Natural killer cell (primary cell): ENCODE measurements at regions not wholly inside any gene's neighbourhood (a gene's known extent, or its start where the extent isn't known, plus 50 kb on each side); places are given as distances from the start of the nearest gene placed in this dataset.

Experiments
- ATAC-seq, 3 donors: fragments of 150-1000 bp in 2 of 3; fragments of 200-7000 bp in 1 of 3; cut with Tn5 transposase; 1 replicate in 1 of 3; 2 replicates in 2 of 3; pipeline ENCODE4 v1.10.0; 2021; ENCODE audit warnings: mild to moderate bottlenecking in 2 of 3, moderate library complexity in 2 of 3
- DNase-seq, 2 donors: peaks; one replicate each; pipeline versions ENCODE4 v3.0.0 to v3.0.0-alpha.2; 2013 to 2021; ENCODE audit warnings: mixed read lengths in 1 of 2
- H3K27ac ChIP-seq: one replicate; pipeline ENCODE4 v1.5.1; 2013; ENCODE audit warnings: mild to moderate bottlenecking, low read length
- H3K27me3 ChIP-seq: one replicate; pipeline ENCODE4 v1.6.1; 2013; ENCODE audit warnings: low read length; ENCODE audit not compliant: control insufficient read depth, insufficient read depth
- H3K36me3 ChIP-seq: one replicate; pipeline ENCODE4 v1.6.1; 2013; ENCODE audit warnings: low read length; ENCODE audit not compliant: control insufficient read depth, insufficient read depth
- H3K4me1 ChIP-seq: one replicate; pipeline ENCODE4 v1.6.1; 2013; ENCODE audit warnings: low read length; ENCODE audit not compliant: control insufficient read depth, insufficient read depth
- H3K4me3 ChIP-seq: one replicate; pipeline ENCODE4 v1.5.1; 2013; ENCODE audit warnings: low read length
- H3K9me3 ChIP-seq: one replicate; pipeline ENCODE4 v1.6.1; 2013; ENCODE audit warnings: low read length; ENCODE audit not compliant: control insufficient read depth, insufficient read depth
- H3K27ac Mint-ChIP-seq, 2 donors: one replicate each; pipeline ENCODE4 v1.8.0; 2022; ENCODE audit warnings: mild to moderate bottlenecking in 2 of 2, mixed read lengths in 2 of 2, moderate library complexity in 1 of 2
- H3K27me3 Mint-ChIP-seq, 2 donors: one replicate each; pipeline ENCODE4 v1.8.0; 2022; ENCODE audit warnings: low read depth in 2 of 2, mixed read lengths in 2 of 2
- H3K36me3 Mint-ChIP-seq: one replicate; pipeline ENCODE4 v1.8.0; 2022; ENCODE audit warnings: mixed read lengths
- H3K4me1 Mint-ChIP-seq, 2 donors: one replicate each; pipeline ENCODE4 v1.8.0; 2022; ENCODE audit warnings: mixed read lengths in 2 of 2
- H3K4me3 Mint-ChIP-seq: one replicate; pipeline ENCODE4 v1.8.0; 2022; ENCODE audit warnings: mild to moderate bottlenecking, moderate library complexity, mixed read lengths
- H3K9me3 Mint-ChIP-seq, 2 donors: one replicate each; pipeline ENCODE4 v1.8.0; 2022; ENCODE audit warnings: mixed read lengths in 2 of 2
- CTCF ChIP-seq: fragments of 200-600 bp; IDR thresholded peaks from one replicate; pipeline ENCODE4 v1.8.0; 2022; ENCODE audit warnings: antibody characterized with exemption
- WGBS: methylation state at CpG from one replicate; pipeline ENCODE4 v1.1.7; 2013; ENCODE audit warnings: missing lambda C conversion rate; ENCODE audit not compliant: insufficient coverage; 5-methylcytosine and 5-hydroxymethylcytosine counted together
- intact Hi-C: fragments of 100-400 bp; cut with micrococcal nuclease; formaldehyde crosslinking; loops from one replicate; pipeline ENCODE4 v1.14.2; 2022

- Histone ChIP-seq H3K4me1 (no peaks in the 10 kb centered on the region), H3K27me3 (no peaks in the 10 kb centered on the region), H3K9me3 (peaks cover 4% of the 10 kb centered on the region), H3K4me3 (no peak overlapping the region), H3K27ac (no peak overlapping the region), H3K36me3 (no peaks in the 10 kb centered on the region)
- Mint-ChIP-seq H3K27ac (no peak overlapping the region), H3K36me3 (no peaks in the 10 kb centered on the region), H3K27me3 (no peaks in the 10 kb centered on the region), H3K4me1 (no peaks in the 10 kb centered on the region), H3K9me3 (peaks cover 12 to 20% of the 10 kb centered on the region in 2 donors), H3K4me3 (no peak overlapping the region)
- intact Hi-C loops: no loop called here
- ATAC-seq (no peak), DNase-seq (no peak)
- no peak for TF ChIP-seq CTCF
These were observed 617.5 kb upstream of the CHAC2 start for GRCh38 chr2:53150146-53150545.

GRCh38 chr2:53148221-53148620, 619.4 kb upstream of the CHAC2 start:
- ATAC-seq (no peak), DNase-seq (no peak)
- Histone ChIP-seq H3K27ac (no peak overlapping the region), H3K4me1 (no peaks in the 10 kb centered on the region), H3K4me3 (no peak overlapping the region), H3K9me3 (peaks cover 4% of the 10 kb centered on the region), H3K27me3 (no peaks in the 10 kb centered on the region), H3K36me3 (no peaks in the 10 kb centered on the region)
- no peak overlapping the region for H3K27ac Mint-ChIP-seq
- H3K36me3 Mint-ChIP-seq: no peaks in the 10 kb centered on the region
- no CpG with 5 or more reads among the region's 3 CpGs for WGBS
- intact Hi-C loops: no loop called here
- no peak for TF ChIP-seq CTCF
- no peaks in the 10 kb centered on the region for H3K4me1 Mint-ChIP-seq
- H3K4me3 Mint-ChIP-seq: no peak overlapping the region
- no peaks in the 10 kb centered on the region for H3K27me3 Mint-ChIP-seq
- peaks cover 19 to 22% of the 10 kb centered on the region in 2 donors for H3K9me3 Mint-ChIP-seq

GRCh38 chr2:53131416-53131815, 636.2 kb upstream of the CHAC2 start:
- no peaks in the 10 kb centered on the region for H3K36me3 Mint-ChIP-seq
- no peak overlapping the region for H3K4me3 Mint-ChIP-seq
- intact Hi-C loops: no loop called here
- Histone ChIP-seq H3K4me1 (no peaks in the 10 kb centered on the region), H3K27me3 (no peaks in the 10 kb centered on the region), H3K4me3 (no peak overlapping the region), H3K27ac (no peak overlapping the region), H3K36me3 (no peaks in the 10 kb centered on the region), H3K9me3 (peaks cover 2% of the 10 kb centered on the region)
- ATAC-seq: no peak
- WGBS: 57% methylated on average over 1 of the region's 1 CpG
- no peak for DNase-seq
- no peak for TF ChIP-seq CTCF
- H3K4me1 Mint-ChIP-seq: no peaks in the 10 kb centered on the region
- no peak overlapping the region for H3K27ac Mint-ChIP-seq
- peaks cover 4 to 17% of the 10 kb centered on the region in 2 donors for H3K9me3 Mint-ChIP-seq
- H3K27me3 Mint-ChIP-seq: no peaks in the 10 kb centered on the region

GRCh38 chr2:53130441-53130943, 637.1 kb upstream of the CHAC2 start:
- no peak for DNase-seq
- no peaks in the 10 kb centered on the region for H3K27me3 ChIP-seq
- no peaks in the 10 kb centered on the region for H3K4me1 ChIP-seq
- ATAC-seq: no peak
- no peaks in the 10 kb centered on the region for H3K4me1 Mint-ChIP-seq
- H3K9me3 Mint-ChIP-seq: peaks cover 4 to 12% of the 10 kb centered on the region in 2 donors
- intact Hi-C loops: no loop called here
- 70% methylated on average over 4 of the region's 5 CpGs for WGBS
- no peak overlapping the region for H3K4me3 Mint-ChIP-seq
- TF ChIP-seq CTCF: no peak
- no peak overlapping the region for H3K27ac Mint-ChIP-seq
- no peaks in the 10 kb centered on the region for H3K36me3 ChIP-seq
- H3K4me3 ChIP-seq: no peak overlapping the region
- no peaks in the 10 kb centered on the region for H3K36me3 Mint-ChIP-seq
- H3K27ac ChIP-seq: no peak overlapping the region
- peaks cover 2% of the 10 kb centered on the region for H3K9me3 ChIP-seq
- H3K27me3 Mint-ChIP-seq: no peaks in the 10 kb centered on the region
